GM19023 (cell line): ENCODE measurements at regions not wholly inside any gene's neighbourhood (a gene's known extent, or its start where the extent isn't known, plus 50 kb on each side); places are given as distances from the start of the nearest gene placed in this dataset.

Experiments
- ATAC-seq: cut with Tn5 transposase; IDR thresholded peaks from one replicate; pipeline ENCODE4 v1.9.1; 2021; ENCODE audit warnings: mild to moderate bottlenecking, moderate library complexity; ENCODE audit not compliant: unreplicated experiment

DNA sequence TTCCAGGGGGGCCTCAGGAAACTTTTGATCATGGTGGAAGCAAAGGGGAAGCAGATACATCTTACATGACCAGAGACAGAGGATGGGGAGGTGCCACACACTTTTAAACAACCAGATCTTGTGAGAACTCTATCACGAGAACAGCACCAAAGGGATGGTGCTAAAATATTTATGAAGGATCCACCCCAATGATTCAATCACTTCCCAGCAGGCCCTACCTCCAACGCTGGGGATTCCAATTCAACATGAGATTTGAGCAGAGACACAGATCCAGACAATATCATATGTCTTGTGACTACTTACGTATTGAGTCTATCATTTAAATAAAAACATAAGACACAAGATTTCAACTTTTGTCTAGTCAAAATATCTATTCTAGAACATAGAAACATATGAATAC is 351.9 kb downstream of the EPM2A start:
- ATAC-seq, result no peak

DNA sequence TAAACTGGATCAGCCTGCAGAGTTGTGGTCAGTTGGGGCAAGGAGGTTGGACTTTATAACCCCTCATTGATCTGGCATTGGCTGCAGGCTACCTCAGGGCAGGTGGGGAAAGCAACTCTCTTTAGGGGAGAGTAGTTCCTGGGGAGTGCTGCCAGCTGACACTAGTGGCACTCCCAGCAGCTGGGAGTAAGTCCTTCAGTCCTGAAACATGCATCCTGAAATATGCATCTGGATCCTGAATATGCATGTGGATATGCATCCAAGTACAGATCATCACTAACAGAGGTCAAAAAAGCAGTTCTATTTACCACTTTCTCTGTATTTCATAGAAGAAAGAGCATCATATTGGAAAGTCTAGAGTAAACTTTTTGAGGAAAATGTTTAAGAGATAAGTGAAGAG is 350.8 kb downstream of the EPM2A start:
- ATAC-seq, result no peak

- no peak for ATAC-seq
These were observed 338.8 kb downstream of the EPM2A start for GRCh38 chr6:145396499-145396898.

GRCh38 chr6:145400508-145400907 is 334.8 kb downstream of the EPM2A start:
- no peak for ATAC-seq

GRCh38 chr6:145405006-145405551 is 330.2 kb downstream of the EPM2A start:
- ATAC-seq, result no peak

GRCh38 chr6:145406783-145407182 is 328.5 kb downstream of the EPM2A start:
- ATAC-seq, result no peak

GRCh38 chr6:145415616-145416015 is 319.7 kb downstream of the EPM2A start:
- no peak for ATAC-seq

GRCh38 chr6:145420599-145420998 is 314.7 kb downstream of the EPM2A start:
- ATAC-seq, result no peak

DNA sequence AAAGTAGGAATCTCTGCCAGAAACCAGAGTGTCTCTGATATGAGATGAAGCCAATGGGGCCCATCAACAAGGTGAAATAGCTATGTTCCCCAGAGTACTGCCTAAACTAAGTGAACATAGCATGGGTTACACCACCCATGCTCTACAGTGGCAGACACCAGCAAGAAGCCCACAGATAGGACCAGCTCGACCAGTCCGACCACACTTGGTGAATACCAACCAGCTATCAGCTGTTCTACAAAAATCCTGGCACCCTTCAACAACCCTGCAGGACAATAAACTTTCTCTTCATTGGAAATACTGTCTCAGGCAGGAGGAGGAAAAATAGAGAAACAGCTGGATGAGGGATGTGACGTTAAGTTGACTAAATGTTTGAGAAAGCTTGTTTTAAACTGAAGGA is 311.4 kb downstream of the EPM2A start:
- no peak for ATAC-seq

GRCh38 chr6:145427232-145427631 is 308.1 kb downstream of the EPM2A start:
- ATAC-seq, result no peak

DNA sequence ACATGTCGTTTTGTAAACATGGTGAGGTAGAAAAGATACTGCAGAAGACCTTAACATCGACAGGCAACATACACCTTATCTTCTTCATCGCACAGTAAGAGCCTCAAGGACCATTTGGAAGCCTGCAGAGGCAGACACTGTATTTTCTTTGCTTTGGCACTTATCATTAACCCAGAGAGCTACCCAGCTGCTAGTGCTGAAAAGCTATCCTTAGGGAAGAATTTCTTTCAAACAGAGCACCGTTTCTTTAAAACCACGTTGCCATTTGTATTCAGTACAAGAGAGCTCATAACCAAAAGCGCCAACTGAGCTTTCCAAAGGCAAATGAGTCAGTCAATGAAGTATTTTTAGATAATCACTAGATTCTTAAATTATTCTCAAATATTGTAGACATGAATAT is 306.6 kb downstream of the EPM2A start:
- no peak for ATAC-seq

- ATAC-seq, result no peak
These were observed 293.2 kb downstream of the EPM2A start for GRCh38 chr6:145442110-145442509.

DNA sequence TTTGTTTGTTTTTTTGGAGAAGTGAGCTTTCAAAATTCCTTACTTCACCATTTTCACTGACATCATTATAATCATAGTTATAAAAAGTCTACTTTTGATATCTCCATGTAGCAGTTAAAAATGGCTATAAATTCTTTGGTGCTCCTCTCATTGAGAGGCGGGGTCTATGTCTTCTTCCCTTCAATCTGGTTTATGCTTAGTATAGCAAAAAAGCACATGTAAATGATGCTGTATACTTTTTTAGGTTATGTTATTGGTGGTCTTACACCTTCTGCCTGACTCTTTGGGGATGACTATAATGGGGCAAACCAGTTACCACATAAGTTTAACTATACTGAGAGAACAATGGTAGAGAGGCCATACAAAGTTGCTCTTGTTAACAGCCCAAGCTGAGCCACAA is 289.6 kb downstream of the EPM2A start:
- ATAC-seq, result no peak

DNA sequence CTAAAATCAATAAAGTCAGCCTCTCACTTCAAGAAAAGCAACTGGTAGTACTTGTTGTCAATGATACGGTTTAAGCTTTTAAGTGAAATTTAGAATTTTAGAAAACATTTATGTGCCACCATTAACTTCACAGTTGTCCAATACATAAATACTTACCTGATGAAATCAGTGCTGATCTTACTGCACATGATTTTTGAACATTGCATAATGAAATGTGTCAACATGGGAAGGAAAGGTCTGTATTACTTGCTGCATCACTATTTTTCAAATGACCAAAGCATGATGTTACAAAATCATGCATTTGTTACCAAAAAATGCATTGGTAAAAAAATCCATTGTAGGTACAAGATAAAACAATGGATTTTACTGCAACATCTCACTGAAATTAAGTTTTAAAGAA is 284.3 kb downstream of the EPM2A start:
- no peak for ATAC-seq

DNA sequence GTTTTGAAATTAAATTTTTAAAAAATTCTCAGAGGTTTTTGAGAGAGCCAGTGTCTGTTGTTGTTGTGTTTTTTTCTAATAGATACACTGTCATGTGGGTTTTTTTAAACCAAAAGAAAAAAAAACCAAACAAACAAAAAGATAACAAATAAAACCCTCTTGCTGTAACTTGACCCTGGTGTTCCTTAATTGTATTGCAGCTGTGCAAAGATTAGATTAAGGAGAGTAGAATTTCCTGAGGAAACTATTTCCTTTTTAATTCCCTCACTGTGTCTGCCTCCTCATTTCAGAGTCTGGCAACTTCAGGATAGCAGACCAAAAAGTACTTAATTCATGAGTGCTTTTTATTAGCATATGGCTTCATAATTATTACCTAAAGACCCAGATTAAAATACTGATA is 281.9 kb downstream of the EPM2A start:
- no peak for ATAC-seq

DNA sequence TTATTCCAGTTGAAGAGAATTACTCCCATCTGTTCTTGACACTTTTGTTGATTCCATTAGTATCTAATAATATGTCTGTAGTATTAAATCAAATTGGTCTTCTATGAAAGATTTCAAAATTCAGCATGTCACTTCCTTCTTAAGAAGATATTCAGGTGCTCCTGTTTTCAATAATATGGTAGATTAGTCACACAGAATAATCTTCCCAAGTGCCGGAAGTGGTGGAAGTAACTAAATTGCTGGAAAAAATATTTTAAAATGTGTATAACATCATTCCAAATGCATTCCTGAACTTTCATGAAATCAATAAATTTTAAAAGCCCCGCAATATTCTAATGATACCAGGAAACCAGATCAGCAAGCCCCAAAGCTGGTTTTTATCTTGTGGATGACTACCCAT is 281.3 kb downstream of the EPM2A start:
- ATAC-seq, result no peak

DNA sequence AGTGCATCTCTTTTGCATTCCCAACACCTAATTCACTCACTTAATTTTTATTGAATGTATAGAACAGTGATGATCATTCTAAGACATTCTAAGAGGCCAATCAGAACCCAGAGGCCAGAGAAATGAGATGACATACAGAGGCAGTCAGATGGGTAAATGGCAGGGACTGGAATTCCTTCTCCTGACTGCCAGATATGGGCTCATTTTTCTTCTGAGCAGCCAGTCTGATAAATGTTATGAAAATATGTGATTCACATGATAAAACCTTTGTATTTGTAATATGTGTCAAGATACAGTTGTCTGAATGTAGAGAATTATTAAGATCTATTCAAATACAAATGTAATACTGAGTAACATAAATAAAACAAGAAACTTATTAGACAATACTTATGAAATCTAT is 277.8 kb downstream of the EPM2A start:
- ATAC-seq, result no peak

GRCh38 chr6:145468534-145468933 is 266.8 kb downstream of the EPM2A start:
- ATAC-seq, result no peak

DNA sequence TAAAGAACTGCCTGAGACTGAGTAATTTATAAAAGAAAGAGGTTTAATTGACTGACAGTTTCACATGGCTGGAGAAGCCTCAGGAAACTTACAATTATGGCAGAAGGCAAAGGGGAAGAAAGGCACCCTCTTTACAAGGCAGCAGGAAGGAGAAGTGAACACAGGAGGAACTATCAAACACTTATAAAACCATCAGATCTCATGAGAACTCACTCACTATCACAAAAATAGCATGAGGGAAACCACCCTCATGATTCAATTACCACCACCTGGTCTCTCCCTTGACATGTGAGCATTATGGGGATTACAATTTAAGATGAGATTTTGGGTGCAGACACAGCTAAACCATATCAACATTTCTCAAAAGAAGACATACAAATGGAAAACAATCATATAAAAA is 266.3 kb downstream of the EPM2A start:
- no peak for ATAC-seq

DNA sequence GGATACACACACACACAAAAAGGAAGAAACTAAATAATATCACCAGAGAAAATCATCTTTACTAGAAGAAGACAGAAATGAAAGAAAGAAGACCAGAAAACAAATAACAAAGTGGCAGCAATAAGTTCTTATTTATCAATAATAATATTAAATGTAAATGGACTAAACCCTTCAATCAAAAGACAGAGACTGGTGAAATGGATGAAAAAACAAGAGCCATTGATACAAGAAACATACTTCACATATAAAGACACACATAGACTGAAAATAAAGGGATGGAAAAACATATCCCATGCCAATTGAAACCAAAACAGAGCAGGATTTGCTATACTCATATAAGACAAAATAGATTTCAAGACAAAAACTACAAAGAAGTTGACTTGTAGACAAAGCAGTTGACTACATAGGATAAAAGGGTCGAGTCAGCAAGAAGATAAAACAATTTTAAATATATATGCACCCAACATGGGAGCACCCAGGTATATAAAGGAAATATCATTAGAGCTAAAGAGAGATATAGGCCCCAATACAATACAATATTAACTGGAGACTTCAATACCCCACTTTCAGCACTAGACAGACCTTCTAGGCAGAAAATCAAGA is 259.4 kb downstream of the EPM2A start:
- ATAC-seq, result no peak

DNA sequence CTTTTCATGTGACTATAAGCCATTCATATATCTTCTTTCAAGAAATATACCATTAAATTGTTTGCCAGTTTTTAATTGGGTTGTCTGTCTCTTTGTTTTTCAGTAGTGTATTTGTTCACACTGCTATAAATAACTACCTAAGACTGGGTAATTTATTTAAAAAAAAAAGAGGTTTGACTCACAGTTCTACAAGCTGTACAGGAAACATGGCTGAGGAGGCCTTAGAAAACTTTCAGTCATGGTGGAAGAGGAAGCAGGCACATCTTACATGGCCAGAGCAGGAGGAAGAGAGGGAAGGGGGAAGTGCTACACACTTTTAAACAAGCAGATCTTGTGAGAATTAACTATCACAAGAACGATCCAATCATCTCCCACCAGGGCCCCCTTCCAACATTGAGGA is 255.3 kb downstream of the EPM2A start:
- no peak for ATAC-seq

- ATAC-seq, result no peak
These were observed 251.9 kb downstream of the EPM2A start for GRCh38 chr6:145483191-145483996.
